K562 (cell line): ENCODE measurements at regions not wholly inside any gene's neighbourhood (a gene's known extent, or its start where the extent isn't known, plus 50 kb on each side); places are given as distances from the start of the nearest gene placed in this dataset.

Experiments
- ATAC-seq: fragments of 200-7000 bp; cut with Tn5 transposase; 3 replicates; pipeline ENCODE4 v1.9.1; 2020; ENCODE audit warnings: moderate library complexity
- BruUV-seq: library from RNA; stranded (reverse); fragments of 400-500 nt; replicated peaks from 2 replicates; lab custom pipeline; 2021; lab: Mats Ljungman, UMichigan
- CTCF ChIA-PET: fragments of 300-600 bp; formaldehyde crosslinking; extraction: SDS; loops from one replicate; lab custom pipeline; 2021; ENCODE audit warnings: low intra/inter-chr PET ratio; lab: Yijun Ruan, JAX
- POLR2A ChIA-PET: fragments of 300-600, 350-650 bp; sonication (Branson Sonifier 250); formaldehyde crosslinking; extraction: SDS; loops from one replicate; lab custom pipeline; 2021; ENCODE audit warnings: antibody characterized with exemption, inconsistent platforms; lab: Yijun Ruan, JAX
- DNase-seq, 4 experiments: peaks; one replicate each; pipeline versions ENCODE4 v3.0.0 to v3.0.0-alpha.2; 2011 to 2018; ENCODE audit warnings: low spot score in 3 of 4, mixed read lengths in 3 of 4; ENCODE audit errors: extremely low read depth in 1 of 4
- FAIRE-seq: peaks from 2 replicates; lab custom pipeline; 2011; peaks lifted over from hg19 to GRCh38; lab: Jason Lieb, UNC
- H2AFZ ChIP-seq: 2 replicates; pipeline ENCODE4 v1.6.0; 2011; ENCODE audit warnings: low read depth, low read length, control low read depth, inconsistent platforms
- H3K27ac ChIP-seq: fragments of 200-600 bp; 3 replicates; pipeline ENCODE4 v1.8.0; 2011; ENCODE audit warnings: low read depth, mild to moderate bottlenecking, control low read depth, inconsistent platforms, low read length, moderate library complexity, mixed read lengths; ENCODE audit errors: extremely low read depth
- H3K27me3 ChIP-seq, 2 experiments: fragments of 300-600 bp in 1 of 2; 2 replicates in 1 of 2; 3 replicates in 1 of 2; pipeline versions ENCODE4 v1.6.0 to v1.8.0; 2011; ENCODE audit warnings: inconsistent platforms in 2 of 2, low read length in 2 of 2, mild to moderate bottlenecking in 1 of 2, mixed read lengths in 1 of 2, moderate library complexity in 1 of 2; ENCODE audit not compliant: control insufficient read depth in 2 of 2, insufficient read depth in 2 of 2
- H3K36me3 ChIP-seq: fragments of 300-600 bp; 3 replicates; pipeline ENCODE4 v1.8.0; 2011; ENCODE audit warnings: mild to moderate bottlenecking, low read length, inconsistent platforms; ENCODE audit not compliant: control insufficient read depth, insufficient read depth
- H3K4me1 ChIP-seq, 2 experiments: fragments of 200-600 bp in 1 of 2; replicated peaks in 1 of 2; 2 replicates in 1 of 2; 3 replicates in 1 of 2; pipeline versions ENCODE4 v1.5.1 to v1.8.0; 2011; ENCODE audit warnings: inconsistent platforms in 2 of 2, low read length in 2 of 2, mild to moderate bottlenecking in 1 of 2, mixed read lengths in 1 of 2, moderate library complexity in 1 of 2; ENCODE audit not compliant: control insufficient read depth in 2 of 2, insufficient read depth in 2 of 2
- H3K4me2 ChIP-seq: 2 replicates; pipeline ENCODE4 v1.6.1; 2011; ENCODE audit warnings: low read length, control low read depth, inconsistent platforms, mixed read lengths; ENCODE audit not compliant: insufficient read depth
- H3K4me3 ChIP-seq: fragments of 200-600 bp; sonication (generic), shearing (Covaris generic); 2 replicates; pipeline ENCODE4 v1.5.1; 2016; ENCODE audit warnings: control low read depth, inconsistent platforms
- H3K79me2 ChIP-seq: fragments of 200-600 bp; 3 replicates; pipeline ENCODE4 v1.8.0; 2011; ENCODE audit warnings: low read length, inconsistent platforms; ENCODE audit not compliant: control insufficient read depth, insufficient read depth
- H3K9ac ChIP-seq, 2 experiments: 2 replicates each; pipeline versions ENCODE4 v1.6.0 to v1.6.1; 2011; ENCODE audit warnings: low read depth in 2 of 2, low read length in 2 of 2, control low read depth in 1 of 2, inconsistent platforms in 1 of 2, mild to moderate bottlenecking in 1 of 2, mixed read lengths in 1 of 2; ENCODE audit not compliant: insufficient read depth in 1 of 2
- H3K9me1 ChIP-seq: one replicate; pipeline ENCODE4 v1.6.0; 2011; ENCODE audit warnings: inconsistent platforms, mild to moderate bottlenecking, low read length, moderate library complexity; ENCODE audit not compliant: control insufficient read depth, insufficient read depth
- H3K9me3 ChIP-seq: replicated peaks from 2 replicates; pipeline ENCODE4 v1.5.1; 2011; ENCODE audit warnings: low read depth, low read length, inconsistent platforms; ENCODE audit not compliant: control insufficient read depth, insufficient read depth
- H4K20me1 ChIP-seq: replicated peaks from 2 replicates; pipeline ENCODE4 v1.6.1; 2011; ENCODE audit warnings: low read length, inconsistent platforms, mixed read lengths; ENCODE audit not compliant: control insufficient read depth, insufficient read depth
- CCNT2 ChIP-seq: IDR thresholded peaks from 2 replicates; pipeline ENCODE4 v1.6.1; 2011; ENCODE audit warnings: borderline replicate concordance, low read depth, mild to moderate bottlenecking, moderate library complexity, mixed read lengths, low read length; ENCODE audit not compliant: insufficient read length; ENCODE audit errors: extremely low read depth
- L3MBTL2 ChIP-seq: fragments of 450-650 bp; IDR thresholded peaks from 2 replicates; pipeline ENCODE4 v1.6.1; 2016; ENCODE audit warnings: mild to moderate bottlenecking, moderate library complexity
- PHF8 ChIP-seq: fragments of 200-600 bp; sonication (generic); IDR thresholded peaks from 2 replicates; pipeline ENCODE4 v1.6.1; 2012; ENCODE audit warnings: mixed run types, mild to moderate bottlenecking, inconsistent platforms, low read length, moderate library complexity, borderline replicate concordance
- PYGO2 ChIP-seq: fragments of 450-650 bp; IDR thresholded peaks from 2 replicates; pipeline ENCODE4 v1.6.1; 2016; ENCODE audit warnings: mild to moderate bottlenecking, missing genetic modification characterization, moderate library complexity, missing compliant biosample characterization
- THAP7 ChIP-seq: fragments of 250-450 bp; sonication (Bioruptor Pico); IDR thresholded peaks from 2 replicates; pipeline ENCODE4 v1.5.0; 2021
- ZBTB33 ChIP-seq: sonication (generic); formaldehyde crosslinking; IDR thresholded peaks from 2 replicates; pipeline ENCODE4 v1.8.1; 2023; ENCODE audit warnings: mild to moderate bottlenecking, missing genetic modification reagents
- ZSCAN32 ChIP-seq: fragments of 450-650 bp; formaldehyde crosslinking; IDR thresholded peaks from 2 replicates; pipeline ENCODE4 v1.4.0; 2020; ENCODE audit warnings: mild to moderate bottlenecking, moderate library complexity
- WGBS: fragments of 100-300 bp; shearing (Covaris generic); methylation state at CpG from one replicate; pipeline ENCODE4 v1.1.6; 2016; ENCODE audit warnings: low coverage, mixed read lengths; ENCODE audit not compliant: insufficient coverage; ENCODE audit errors: missing lambda C conversion rate; 5-methylcytosine and 5-hydroxymethylcytosine counted together
- in situ Hi-C: fragments of 300-500 bp; cut with MboI; formaldehyde crosslinking; loops from 4 replicates; pipeline ENCODE4 v1.15.0; 2018; ENCODE audit warnings: inconsistent platforms, mixed read lengths
- intact Hi-C: fragments of 100-400 bp; cut with micrococcal nuclease; formaldehyde crosslinking; loops from 2 replicates; pipeline ENCODE4 v1.14.2; 2022

- TF ChIP-seq CCNT2 (no peak), ZSCAN32 (CRISPR knock-in tag) (no peak)
These were observed 537.8 kb upstream of the SLC39A10 start (continued) for GRCh38 chr2:195119231-195119630.

GRCh38 chr2:195118276-195118675 is 538.8 kb upstream of the SLC39A10 start:
- Histone ChIP-seq H3K9ac (no peak overlapping the region), H3K27me3 (no peaks in the 10 kb centered on the region), H3K4me2 (no peak overlapping the region), H3K27ac (no peak overlapping the region), H3K9me3 (no peaks in the 10 kb centered on the region), H4K20me1 (no peaks in the 10 kb centered on the region), H3K79me2 (no peaks in the 10 kb centered on the region), H2AFZ (no peak overlapping the region), H3K36me3 (no peaks in the 10 kb centered on the region), H3K4me1 (no peaks in the 10 kb centered on the region), H3K9me1 (no peaks in the 10 kb centered on the region), H3K4me3 (no peak overlapping the region)
- DNase-seq (no peak), FAIRE-seq (no peak), ATAC-seq (no peak)
- TF ChIP-seq PYGO2 (tag) (no peak), PHF8 (no peak), ZBTB33 (CRISPR knock-in tag) (no peak), L3MBTL2 (no peak), THAP7 (CRISPR knock-in tag) (no peak)
- ChIA-PET CTCF (no interaction called here), POLR2A (no interaction called here)
- BruUV-seq, result no TSS peak
- WGBS, result 3% methylated on average over 3 of the region's 3 CpGs
- in situ Hi-C loops (no loop called here), intact Hi-C loops (no loop called here)
